H1 (cell line): ENCODE measurements at regions not wholly inside any gene's neighbourhood (a gene's known extent, or its start where the extent isn't known, plus 50 kb on each side); places are given as distances from the start of the nearest gene placed in this dataset.

Experiments used
- CHD2 ChIP-seq: IDR thresholded peaks from 2 replicates; pipeline ENCODE4 v1.6.1; 2012; ENCODE audit warnings: low read length, improper control_type of control experiment
- POLR2A ChIP-seq, 2 experiments: IDR thresholded peaks; 1 replicate in 1 of 2; 2 replicates in 1 of 2; pipeline ENCODE4 v1.6.1; 2011; ENCODE audit warnings: low read depth in 2 of 2, low read length in 2 of 2, mild to moderate bottlenecking in 2 of 2; ENCODE audit errors: control extremely low read depth in 1 of 2
- RAD21 ChIP-seq, 2 experiments: IDR thresholded peaks in 1 of 2; conservative IDR thresholded peaks in 1 of 2; 2 replicates each; pipeline ENCODE4 v1.6.1; 2011; ENCODE audit warnings: low read depth in 2 of 2, low read length in 2 of 2, improper control_type of control experiment in 1 of 2, inconsistent platforms in 1 of 2, mild to moderate bottlenecking in 1 of 2, moderate library complexity in 1 of 2
- SIN3A ChIP-seq, 2 experiments: IDR thresholded peaks in 1 of 2; conservative IDR thresholded peaks in 1 of 2; 2 replicates each; pipeline ENCODE4 v1.6.1; 2011 to 2012; ENCODE audit warnings: low read length in 2 of 2, improper control_type of control experiment in 1 of 2, low read depth in 1 of 2, mild to moderate bottlenecking in 1 of 2
- TF ChIP-seq, protein P1 (sequence below), 3 experiments: IDR thresholded peaks; 1 replicate in 2 of 3; 2 replicates in 1 of 3; pipeline versions ENCODE4 v1.5.1 to v1.6.1; 2011; ENCODE audit warnings: low read length in 3 of 3, mild to moderate bottlenecking in 3 of 3, inconsistent platforms in 2 of 3, low read depth in 1 of 3, moderate library complexity in 1 of 3; ENCODE audit not compliant: insufficient read depth in 1 of 3; ENCODE audit errors: control extremely low read depth in 1 of 3

- no peak for TF ChIP-seq RAD21 (IDR thresholded peaks at IDR 0.05 in 1 of 2, conservative IDR thresholded peaks at IDR 0.05 in 1 of 2; ENCODE audit: low read depth in 2 of 2, low read length in 2 of 2)
- TF ChIP-seq SIN3A (conservative IDR thresholded peaks at IDR 0.05 in 1 of 2, IDR thresholded peaks at IDR 0.05 in 1 of 2; ENCODE audit: low read depth in 1 of 2, low read length in 2 of 2), result no peak
- no peak for TF ChIP-seq POLR2A (IDR thresholded peaks at IDR 0.05; ENCODE audit: control extremely low read depth in 1 of 2, low read depth in 2 of 2, low read length in 2 of 2)
- TF ChIP-seq CHD2, result no peak
- TF ChIP-seq, protein P1, sequence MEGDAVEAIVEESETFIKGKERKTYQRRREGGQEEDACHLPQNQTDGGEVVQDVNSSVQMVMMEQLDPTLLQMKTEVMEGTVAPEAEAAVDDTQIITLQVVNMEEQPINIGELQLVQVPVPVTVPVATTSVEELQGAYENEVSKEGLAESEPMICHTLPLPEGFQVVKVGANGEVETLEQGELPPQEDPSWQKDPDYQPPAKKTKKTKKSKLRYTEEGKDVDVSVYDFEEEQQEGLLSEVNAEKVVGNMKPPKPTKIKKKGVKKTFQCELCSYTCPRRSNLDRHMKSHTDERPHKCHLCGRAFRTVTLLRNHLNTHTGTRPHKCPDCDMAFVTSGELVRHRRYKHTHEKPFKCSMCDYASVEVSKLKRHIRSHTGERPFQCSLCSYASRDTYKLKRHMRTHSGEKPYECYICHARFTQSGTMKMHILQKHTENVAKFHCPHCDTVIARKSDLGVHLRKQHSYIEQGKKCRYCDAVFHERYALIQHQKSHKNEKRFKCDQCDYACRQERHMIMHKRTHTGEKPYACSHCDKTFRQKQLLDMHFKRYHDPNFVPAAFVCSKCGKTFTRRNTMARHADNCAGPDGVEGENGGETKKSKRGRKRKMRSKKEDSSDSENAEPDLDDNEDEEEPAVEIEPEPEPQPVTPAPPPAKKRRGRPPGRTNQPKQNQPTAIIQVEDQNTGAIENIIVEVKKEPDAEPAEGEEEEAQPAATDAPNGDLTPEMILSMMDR (IDR thresholded peaks at IDR 0.05; ENCODE audit: control extremely low read depth in 1 of 3, insufficient read depth in 1 of 3, low read depth in 1 of 3, low read length in 3 of 3), result no peak
These were observed 237.4 kb upstream of the WWC1 start for GRCh38 chr5:168054091-168054490.
